HL-60/S4 treated with retinoic acid at 250 ng/mL for 4 days and 3 days (cell line): ENCODE measurements at regions not wholly inside any gene's neighbourhood (a gene's known extent, or its start where the extent isn't known, plus 50 kb on each side); places are given as distances from the start of the nearest gene placed in this dataset.

Source experiments
- in situ Hi-C: fragments of 300-500 bp; cut with MboI; formaldehyde crosslinking; loops from 2 replicates; pipeline ENCODE4 v1.7.0; 2022; ENCODE audit warnings: low sequenced_read_pairs

GRCh38 chr10:6746782-6747181, 166.7 kb upstream of the PRKCQ start:
- in situ Hi-C loops = no loop called here

- in situ Hi-C loops = no loop called here
These were observed 163.3 kb upstream of the PRKCQ start for GRCh38 chr10:6743291-6743849.

- in situ Hi-C loops = no loop called here
These were observed 161.5 kb upstream of the PRKCQ start for GRCh38 chr10:6741541-6741941.

- in situ Hi-C loops = no loop called here
These were observed 159.6 kb upstream of the PRKCQ start for GRCh38 chr10:6739530-6740174.

GRCh38 chr10:6738112-6738768, 158.2 kb upstream of the PRKCQ start:
- in situ Hi-C loops = no loop called here

GRCh38 chr10:6737758-6738111, 157.7 kb upstream of the PRKCQ start:
- in situ Hi-C loops = no loop called here

GRCh38 chr10:6737080-6737641, 157.1 kb upstream of the PRKCQ start:
- in situ Hi-C loops = no loop called here

- in situ Hi-C loops = no loop called here
These were observed 154.2 kb upstream of the PRKCQ start for GRCh38 chr10:6734286-6734685.

- in situ Hi-C loops = no loop called here
These were observed 149.8 kb upstream of the PRKCQ start for GRCh38 chr10:6729861-6730344.

GRCh38 chr10:6729071-6729774, 149.1 kb upstream of the PRKCQ start:
- in situ Hi-C loops = no loop called here

- in situ Hi-C loops = no loop called here
These were observed 146.8 kb upstream of the PRKCQ start for GRCh38 chr10:6726924-6727323.

- in situ Hi-C loops = no loop called here
These were observed 142.5 kb upstream of the PRKCQ start for GRCh38 chr10:6722616-6723004.

GRCh38 chr10:6721964-6722615, 142.0 kb upstream of the PRKCQ start:
- in situ Hi-C loops = no loop called here

GRCh38 chr10:6721480-6721879, 141.4 kb upstream of the PRKCQ start:
- in situ Hi-C loops = no loop called here

GRCh38 chr10:6719561-6719960, 139.5 kb upstream of the PRKCQ start:
- in situ Hi-C loops = no loop called here

GRCh38 chr10:6718550-6718949, 138.5 kb upstream of the PRKCQ start:
- in situ Hi-C loops = no loop called here

GRCh38 chr10:6716516-6716915, 136.4 kb upstream of the PRKCQ start:
- in situ Hi-C loops = no loop called here

GRCh38 chr10:6713716-6714115, 133.6 kb upstream of the PRKCQ start:
- in situ Hi-C loops = no loop called here

GRCh38 chr10:6713120-6713519, 133.0 kb upstream of the PRKCQ start:
- in situ Hi-C loops = no loop called here

- in situ Hi-C loops = no loop called here
These were observed 131.8 kb upstream of the PRKCQ start for GRCh38 chr10:6711881-6712280.

GRCh38 chr10:6711408-6711841, 131.3 kb upstream of the PRKCQ start:
- in situ Hi-C loops = no loop called here
